ENCODE measurements at regions not wholly inside any gene's neighbourhood (a gene's known extent, or its start where the extent isn't known, plus 50 kb on each side); places are given as distances from the start of the nearest gene placed in this dataset.

GRCh38 chr9:78630966-78631365 is 334.0 kb downstream of the PSAT1 start:
- no peak for ATAC-seq
- Mint-ChIP-seq H3K36me3 (ENCODE audit: low read depth) (no peaks in the 10 kb centered on the region), H3K4me1 (no peaks in the 10 kb centered on the region), H3K27me3 (peaks cover 3% of the 10 kb centered on the region), H3K27ac (no peak overlapping the region), H3K4me3 (no peak overlapping the region), H3K9me3 (no peaks in the 10 kb centered on the region)
- no peak for DNase-seq

- H3K9me3 Mint-ChIP-seq, result peaks cover 10% of the 10 kb centered on the region
- no peaks in the 10 kb centered on the region for H3K36me3 Mint-ChIP-seq (ENCODE audit: low read depth)
- H3K4me1 Mint-ChIP-seq, result no peaks in the 10 kb centered on the region
- H3K27me3 Mint-ChIP-seq, result peaks cover 3% of the 10 kb centered on the region
- DNase-seq (no peak), ATAC-seq (no peak)
- H3K4me3 Mint-ChIP-seq, result no peak overlapping the region
- H3K27ac Mint-ChIP-seq, result no peak overlapping the region
These were observed 343.8 kb downstream of the PSAT1 start for GRCh38 chr9:78640728-78641127.

GRCh38 chr9:78644359-78644758 is 347.4 kb downstream of the PSAT1 start:
- Mint-ChIP-seq H3K27ac (no peak overlapping the region), H3K4me1 (no peaks in the 10 kb centered on the region), H3K27me3 (peaks cover 3% of the 10 kb centered on the region), H3K9me3 (peaks cover 16% of the 10 kb centered on the region), H3K4me3 (no peak overlapping the region), H3K36me3 (ENCODE audit: low read depth) (no peaks in the 10 kb centered on the region)
- no peak for ATAC-seq
- no peak for DNase-seq

GRCh38 chr9:78654324-78654723 is 357.4 kb downstream of the PSAT1 start:
- Mint-ChIP-seq H3K4me3 (no peak overlapping the region), H3K27me3 (no peaks in the 10 kb centered on the region), H3K9me3 (no peaks in the 10 kb centered on the region), H3K36me3 (ENCODE audit: low read depth) (no peaks in the 10 kb centered on the region), H3K4me1 (no peaks in the 10 kb centered on the region), H3K27ac (no peak overlapping the region)
- DNase-seq, result no peak
- ATAC-seq, result no peak

- no peak for ATAC-seq
- no peak overlapping the region for H3K4me3 Mint-ChIP-seq
- H3K4me1 Mint-ChIP-seq, result no peaks in the 10 kb centered on the region
- DNase-seq, result no peak
- H3K9me3 Mint-ChIP-seq, result no peaks in the 10 kb centered on the region
- no peaks in the 10 kb centered on the region for H3K36me3 Mint-ChIP-seq (ENCODE audit: low read depth)
- peaks cover 5% of the 10 kb centered on the region for H3K27me3 Mint-ChIP-seq
- no peak overlapping the region for H3K27ac Mint-ChIP-seq
These were observed 366.4 kb downstream of the PSAT1 start for GRCh38 chr9:78663369-78663768.

GRCh38 chr9:78664370-78664769 is 367.4 kb downstream of the PSAT1 start:
- Mint-ChIP-seq H3K27ac (no peak overlapping the region), H3K4me1 (no peaks in the 10 kb centered on the region), H3K9me3 (no peaks in the 10 kb centered on the region), H3K36me3 (ENCODE audit: low read depth) (no peaks in the 10 kb centered on the region), H3K27me3 (peaks cover 5% of the 10 kb centered on the region), H3K4me3 (no peak overlapping the region)
- ATAC-seq (no peak), DNase-seq (no peak)

- ATAC-seq, result no peak
- H3K27ac Mint-ChIP-seq, result no peak overlapping the region
- no peaks in the 10 kb centered on the region for H3K36me3 Mint-ChIP-seq (ENCODE audit: low read depth)
- no peak for DNase-seq
- no peak overlapping the region for H3K4me3 Mint-ChIP-seq
- H3K27me3 Mint-ChIP-seq, result no peaks in the 10 kb centered on the region
- no peaks in the 10 kb centered on the region for H3K4me1 Mint-ChIP-seq
- H3K9me3 Mint-ChIP-seq, result peaks cover 6% of the 10 kb centered on the region
These were observed 370.0 kb downstream of the PSAT1 start for GRCh38 chr9:78666818-78667414.

- ATAC-seq (no peak), DNase-seq (no peak)
- H3K27me3 Mint-ChIP-seq, result no peaks in the 10 kb centered on the region
- H3K4me1 Mint-ChIP-seq, result no peaks in the 10 kb centered on the region
- H3K9me3 Mint-ChIP-seq, result peaks cover 6% of the 10 kb centered on the region
- no peak overlapping the region for H3K4me3 Mint-ChIP-seq
- H3K36me3 Mint-ChIP-seq (ENCODE audit: low read depth), result no peaks in the 10 kb centered on the region
- no peak overlapping the region for H3K27ac Mint-ChIP-seq
These were observed 371.4 kb downstream of the PSAT1 start for GRCh38 chr9:78668148-78668832.

GRCh38 chr9:78669591-78669990 is 372.7 kb downstream of the PSAT1 start:
- H3K4me3 Mint-ChIP-seq, result no peak overlapping the region
- DNase-seq (no peak), ATAC-seq (no peak)
- no peaks in the 10 kb centered on the region for H3K27me3 Mint-ChIP-seq
- no peaks in the 10 kb centered on the region for H3K4me1 Mint-ChIP-seq
- no peak overlapping the region for H3K27ac Mint-ChIP-seq
- H3K9me3 Mint-ChIP-seq, result peaks cover 6% of the 10 kb centered on the region
- no peaks in the 10 kb centered on the region for H3K36me3 Mint-ChIP-seq (ENCODE audit: low read depth)

GRCh38 chr9:78671785-78672184 is 374.9 kb downstream of the PSAT1 start:
- no peak for ATAC-seq
- Mint-ChIP-seq H3K27me3 (no peaks in the 10 kb centered on the region), H3K4me1 (no peaks in the 10 kb centered on the region), H3K9me3 (peaks cover 6% of the 10 kb centered on the region), H3K36me3 (ENCODE audit: low read depth) (no peaks in the 10 kb centered on the region), H3K27ac (no peak overlapping the region), H3K4me3 (no peak overlapping the region)
- DNase-seq, result no peak

- Mint-ChIP-seq H3K27me3 (no peaks in the 10 kb centered on the region), H3K9me3 (peaks cover 3% of the 10 kb centered on the region), H3K4me3 (no peak overlapping the region), H3K27ac (no peak overlapping the region), H3K36me3 (ENCODE audit: low read depth) (no peaks in the 10 kb centered on the region), H3K4me1 (no peaks in the 10 kb centered on the region)
- ATAC-seq, result no peak
- DNase-seq, result no peak
These were observed 377.9 kb downstream of the PSAT1 start for GRCh38 chr9:78674874-78675273.

GRCh38 chr9:78676009-78676408 is 379.1 kb downstream of the PSAT1 start:
- no peaks in the 10 kb centered on the region for H3K4me1 Mint-ChIP-seq
- H3K27me3 Mint-ChIP-seq, result no peaks in the 10 kb centered on the region
- no peaks in the 10 kb centered on the region for H3K9me3 Mint-ChIP-seq
- DNase-seq (no peak), ATAC-seq (no peak)
- H3K36me3 Mint-ChIP-seq (ENCODE audit: low read depth), result no peaks in the 10 kb centered on the region
- H3K27ac Mint-ChIP-seq, result no peak overlapping the region
- H3K4me3 Mint-ChIP-seq, result no peak overlapping the region

GRCh38 chr9:78676623-78677022 is 379.7 kb downstream of the PSAT1 start:
- Mint-ChIP-seq H3K36me3 (ENCODE audit: low read depth) (no peaks in the 10 kb centered on the region), H3K4me1 (no peaks in the 10 kb centered on the region), H3K27ac (no peak overlapping the region), H3K4me3 (no peak overlapping the region), H3K9me3 (no peaks in the 10 kb centered on the region), H3K27me3 (no peaks in the 10 kb centered on the region)
- ATAC-seq, result no peak
- DNase-seq, result no peak

GRCh38 chr9:78677326-78677725 is 380.4 kb downstream of the PSAT1 start:
- DNase-seq, result no peak
- Mint-ChIP-seq H3K27me3 (no peaks in the 10 kb centered on the region), H3K36me3 (ENCODE audit: low read depth) (no peaks in the 10 kb centered on the region), H3K4me3 (no peak overlapping the region), H3K9me3 (no peaks in the 10 kb centered on the region), H3K27ac (no peak overlapping the region), H3K4me1 (no peaks in the 10 kb centered on the region)
- ATAC-seq, result no peak

GRCh38 chr9:78678877-78679276 is 382.0 kb downstream of the PSAT1 start:
- H3K27me3 Mint-ChIP-seq, result no peaks in the 10 kb centered on the region
- H3K4me3 Mint-ChIP-seq, result no peak overlapping the region
- H3K36me3 Mint-ChIP-seq (ENCODE audit: low read depth), result no peaks in the 10 kb centered on the region
- no peaks in the 10 kb centered on the region for H3K4me1 Mint-ChIP-seq
- no peak for DNase-seq
- no peak for ATAC-seq
- no peak overlapping the region for H3K27ac Mint-ChIP-seq
- H3K9me3 Mint-ChIP-seq, result no peaks in the 10 kb centered on the region

- H3K9me3 Mint-ChIP-seq, result no peaks in the 10 kb centered on the region
- no peak overlapping the region for H3K27ac Mint-ChIP-seq
- H3K27me3 Mint-ChIP-seq, result no peaks in the 10 kb centered on the region
- DNase-seq (no peak), ATAC-seq (no peak)
- H3K36me3 Mint-ChIP-seq (ENCODE audit: low read depth), result no peaks in the 10 kb centered on the region
- H3K4me3 Mint-ChIP-seq, result no peak overlapping the region
- no peaks in the 10 kb centered on the region for H3K4me1 Mint-ChIP-seq
These were observed 383.3 kb downstream of the PSAT1 start for GRCh38 chr9:78680196-78680595.

Data from activated naive CD8-positive, alpha-beta T cell treated with anti-CD3 and anti-CD28 coated beads, Interleukin-2, amount 50 U/mL, for 24 hours (primary cell).